ENCODE measurements at regions not wholly inside any gene's neighbourhood (a gene's known extent, or its start where the extent isn't known, plus 50 kb on each side); places are given as distances from the start of the nearest gene placed in this dataset.

- no peak for DNase-seq
These were observed 161.0 kb upstream of the RASGEF1B start for GRCh38 chr4:81632581-81633299.

- DNase-seq, result no peak
These were observed 160.3 kb upstream of the RASGEF1B start for GRCh38 chr4:81631958-81632441.

- DNase-seq, result no peak
These were observed 157.7 kb upstream of the RASGEF1B start for GRCh38 chr4:81629366-81629765.

- DNase-seq, result no peak
These were observed 156.8 kb upstream of the RASGEF1B start for GRCh38 chr4:81628489-81628888.

- no peak for DNase-seq
These were observed 155.9 kb upstream of the RASGEF1B start for GRCh38 chr4:81627590-81627989.

GRCh38 chr4:81626851-81627250 is 155.1 kb upstream of the RASGEF1B start:
- DNase-seq, result no peak

GRCh38 chr4:81625422-81626417 is 154.0 kb upstream of the RASGEF1B start:
- no peak for DNase-seq

- DNase-seq, result no peak
These were observed 151.7 kb upstream of the RASGEF1B start for GRCh38 chr4:81623434-81623833.

GRCh38 chr4:81622474-81623184 is 150.9 kb upstream of the RASGEF1B start:
- DNase-seq, result no peak

GRCh38 chr4:81622028-81622427 is 150.3 kb upstream of the RASGEF1B start:
- DNase-seq, result no peak

GRCh38 chr4:81621490-81621889 is 149.8 kb upstream of the RASGEF1B start:
- DNase-seq, result no peak

- no peak for DNase-seq
These were observed 148.7 kb upstream of the RASGEF1B start for GRCh38 chr4:81620442-81620841.

GRCh38 chr4:81617545-81617944 is 145.8 kb upstream of the RASGEF1B start:
- no peak for DNase-seq

- DNase-seq, result no peak
These were observed 139.5 kb upstream of the RASGEF1B start for GRCh38 chr4:81611221-81611620.

GRCh38 chr4:81609844-81610243 is 138.1 kb upstream of the RASGEF1B start:
- no peak for DNase-seq

- no peak for DNase-seq
These were observed 136.2 kb upstream of the RASGEF1B start for GRCh38 chr4:81607950-81608349.

GRCh38 chr4:81606801-81607501 is 135.2 kb upstream of the RASGEF1B start:
- DNase-seq, result no peak

GRCh38 chr4:81606166-81606565 is 134.5 kb upstream of the RASGEF1B start:
- no peak for DNase-seq

GRCh38 chr4:81605271-81605670 is 133.6 kb upstream of the RASGEF1B start:
- no peak for DNase-seq

GRCh38 chr4:81604683-81605218 is 133.0 kb upstream of the RASGEF1B start:
- no peak for DNase-seq

- no peak for DNase-seq
These were observed 131.1 kb upstream of the RASGEF1B start for GRCh38 chr4:81602854-81603253.

Measured in right lung (tissue), 2 donors.